GM23248 (cell line): ENCODE measurements at regions not wholly inside any gene's neighbourhood (a gene's known extent, or its start where the extent isn't known, plus 50 kb on each side); places are given as distances from the start of the nearest gene placed in this dataset.

Experiments
- EZH2 ChIP-seq: fragments of 200-600 bp; sonication (generic); IDR thresholded peaks from 2 replicates; pipeline ENCODE4 v1.6.1; 2018; ENCODE audit warnings: antibody characterized with exemption, mild to moderate bottlenecking; ENCODE audit not compliant: insufficient read depth, poor library complexity, severe bottlenecking
- EZH2phosphoT487 ChIP-seq: fragments of 200-600 bp; sonication (generic); IDR thresholded peaks from 2 replicates; pipeline ENCODE4 v1.6.1; 2018; ENCODE audit warnings: antibody characterized with exemption, moderate library complexity, mild to moderate bottlenecking, low read depth; ENCODE audit not compliant: insufficient read depth

DNA sequence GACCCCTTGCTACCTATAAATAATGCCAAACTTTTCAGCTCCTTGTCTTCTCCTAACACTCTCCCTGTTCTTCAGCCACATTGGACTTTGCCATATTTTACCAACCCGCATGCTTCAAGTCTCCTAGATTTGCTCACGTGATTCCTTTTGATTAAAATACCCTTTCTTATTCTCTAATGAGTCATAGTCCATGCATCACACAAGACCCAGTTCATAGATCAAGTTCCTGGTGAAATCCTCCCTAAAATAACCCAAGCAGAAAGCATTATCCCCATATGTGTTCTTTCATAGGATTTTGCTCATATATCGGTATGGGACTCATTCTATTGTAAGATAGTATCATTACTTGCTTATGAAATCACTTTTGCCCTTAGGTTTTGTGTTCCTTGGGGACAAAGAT is 108.9 kb upstream of the STXBP5 start:
- TF ChIP-seq EZH2 (no peak), EZH2phosphoT487 (no peak)
